Karpas-422 (cell line): ENCODE measurements at regions not wholly inside any gene's neighbourhood (a gene's known extent, or its start where the extent isn't known, plus 50 kb on each side); places are given as distances from the start of the nearest gene placed in this dataset.

Experiments
- DNase-seq: peaks from one replicate; pipeline ENCODE4 v3.0.0-alpha.2; 2015
- H2AFZ ChIP-seq: fragments of 200-600 bp; sonication (generic); 2 replicates; pipeline ENCODE4 v1.6.1; 2014; ENCODE audit warnings: antibody characterized with exemption, low read length, mixed read lengths
- H3K27ac ChIP-seq: fragments of 200-600 bp; sonication (generic); 2 replicates; pipeline ENCODE4 v1.5.1; 2014; ENCODE audit warnings: mild to moderate bottlenecking, low read length, moderate library complexity
- H3K27me3 ChIP-seq: fragments of 200-600 bp; sonication (generic); 2 replicates; pipeline ENCODE4 v1.6.1; 2014; ENCODE audit warnings: low read length, mixed read lengths
- H3K36me3 ChIP-seq: fragments of 200-600 bp; sonication (generic); 2 replicates; pipeline ENCODE4 v1.6.1; 2014; ENCODE audit warnings: low read length, mixed read lengths; ENCODE audit not compliant: insufficient read depth
- H3K4me1 ChIP-seq: fragments of 200-600 bp; sonication (generic); 2 replicates; pipeline ENCODE4 v1.6.1; 2014; ENCODE audit warnings: mild to moderate bottlenecking, low read length, mixed read lengths
- H3K4me2 ChIP-seq: fragments of 200-600 bp; sonication (generic); 2 replicates; pipeline ENCODE4 v1.6.1; 2014; ENCODE audit warnings: low read length, low read depth, mild to moderate bottlenecking; ENCODE audit not compliant: poor library complexity, severe bottlenecking
- H3K4me3 ChIP-seq: fragments of 200-600 bp; sonication (generic); 2 replicates; pipeline ENCODE4 v1.5.1; 2014; ENCODE audit warnings: mild to moderate bottlenecking, antibody characterized with exemption, low read length, mixed read lengths
- H3K79me2 ChIP-seq: fragments of 200-600 bp; sonication (generic); 2 replicates; pipeline ENCODE4 v1.6.1; 2014; ENCODE audit warnings: mild to moderate bottlenecking, low read length, mixed read lengths
- H3K9ac ChIP-seq: fragments of 200-600 bp; sonication (generic); 2 replicates; pipeline ENCODE4 v1.6.0; 2014; ENCODE audit warnings: low read length
- H3K9me2 ChIP-seq: fragments of 200-600 bp; sonication (generic), shearing (Covaris generic); replicated peaks from 2 replicates; pipeline ENCODE4 v1.6.0; 2014; ENCODE audit warnings: mild to moderate bottlenecking, low read length, moderate library complexity; ENCODE audit not compliant: insufficient read depth
- H3K9me3 ChIP-seq: fragments of 300-700, 200-600 bp; sonication (generic); 2 replicates; pipeline ENCODE4 v1.6.1; 2014; ENCODE audit warnings: low read length, mixed read lengths
- H4K20me1 ChIP-seq: fragments of 200-600 bp; sonication (generic); 2 replicates; pipeline ENCODE4 v1.6.1; 2014; ENCODE audit warnings: mild to moderate bottlenecking, antibody characterized with exemption, low read length, low read depth; ENCODE audit not compliant: insufficient read depth

DNA sequence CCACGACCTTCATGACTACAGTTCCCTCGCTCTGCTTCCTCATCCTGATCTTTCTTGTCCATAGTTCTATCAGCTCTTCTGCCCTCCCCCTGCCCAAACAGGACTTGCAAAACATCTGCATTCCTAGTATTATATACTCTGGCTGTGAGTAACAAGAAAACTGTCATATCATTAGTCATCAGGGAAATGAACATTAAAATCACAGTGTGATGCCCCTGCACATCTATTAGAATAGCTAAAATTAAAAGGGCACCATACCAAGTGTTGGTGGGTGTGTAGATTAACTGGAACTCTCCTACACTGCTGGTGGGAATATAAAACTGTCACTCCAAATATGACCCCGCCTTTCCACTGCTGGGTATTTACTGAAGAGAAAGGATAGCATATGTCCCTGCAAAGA, 141.8 kb downstream of the C7orf25 start:
- Histone ChIP-seq H3K36me3 (no peaks in the 10 kb centered on the region), H3K9ac (no peak overlapping the region), H3K9me3 (no peaks in the 10 kb centered on the region), H3K27ac (no peak overlapping the region), H3K4me2 (no peak overlapping the region), H3K79me2 (no peaks in the 10 kb centered on the region), H4K20me1 (no peaks in the 10 kb centered on the region), H3K27me3 (no peaks in the 10 kb centered on the region), H3K4me1 (no peaks in the 10 kb centered on the region), H3K9me2 (no peaks in the 10 kb centered on the region), H3K4me3 (no peak overlapping the region), H2AFZ (no peak overlapping the region)
- no peak for DNase-seq

DNA sequence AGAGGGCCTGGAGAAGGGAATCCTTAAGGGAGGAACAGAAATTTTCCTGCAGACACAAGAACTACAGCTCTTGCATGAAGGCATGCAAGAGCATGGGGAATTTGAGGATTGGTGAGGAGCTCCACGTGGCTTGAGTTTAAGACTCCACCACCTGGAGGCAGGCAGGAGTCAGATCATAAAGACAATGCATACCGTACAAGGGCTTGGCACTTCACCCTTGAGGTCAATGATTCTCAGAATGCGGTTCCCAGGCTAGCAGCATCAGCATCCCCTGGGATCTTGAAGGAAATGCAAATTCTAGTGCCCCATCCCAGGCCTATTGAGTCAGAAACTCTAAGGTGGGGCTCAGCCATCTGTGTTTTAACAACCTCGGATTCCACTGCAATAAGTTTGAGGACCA, 143.8 kb downstream of the C7orf25 start:
- no peaks in the 10 kb centered on the region for H3K9me3 ChIP-seq
- H3K36me3 ChIP-seq = no peaks in the 10 kb centered on the region
- H3K4me2 ChIP-seq = no peak overlapping the region
- DNase-seq = no peak
- H3K79me2 ChIP-seq = no peaks in the 10 kb centered on the region
- H3K9me2 ChIP-seq = no peaks in the 10 kb centered on the region
- H3K4me3 ChIP-seq = no peak overlapping the region
- no peaks in the 10 kb centered on the region for H3K4me1 ChIP-seq
- no peaks in the 10 kb centered on the region for H3K27me3 ChIP-seq
- no peak overlapping the region for H3K27ac ChIP-seq
- H2AFZ ChIP-seq = no peak overlapping the region
- no peaks in the 10 kb centered on the region for H4K20me1 ChIP-seq
- no peak overlapping the region for H3K9ac ChIP-seq

DNA sequence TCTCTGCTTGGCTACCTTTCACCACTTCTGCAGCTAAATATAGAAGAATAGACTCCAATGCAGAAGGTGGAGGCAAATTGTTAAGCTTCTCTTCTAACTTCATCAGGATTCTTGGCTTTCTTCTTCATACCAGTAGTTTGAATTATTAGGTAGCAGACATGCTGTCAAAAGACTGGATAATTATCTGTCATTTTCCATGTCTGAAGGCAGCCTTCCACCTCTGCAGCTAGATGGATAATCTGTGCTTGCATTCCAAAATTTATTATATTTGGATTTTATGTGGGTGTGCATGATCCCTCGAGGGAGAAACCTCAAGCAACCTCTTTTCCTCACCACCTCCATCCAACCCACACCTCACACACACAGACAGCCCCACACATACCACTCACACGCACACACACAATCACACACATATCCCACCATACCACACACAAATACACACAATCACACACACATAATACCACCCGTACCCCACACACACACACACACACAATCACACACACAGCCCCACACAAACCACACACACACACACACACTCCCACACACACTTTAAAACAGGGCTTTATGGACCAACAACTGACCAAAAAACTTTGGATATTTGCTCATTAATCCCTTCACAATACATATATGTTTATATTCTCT, 145.0 kb downstream of the C7orf25 start:
- Histone ChIP-seq H3K36me3 (no peaks in the 10 kb centered on the region), H2AFZ (no peak overlapping the region), H3K27ac (no peak overlapping the region), H4K20me1 (no peaks in the 10 kb centered on the region), H3K9me2 (no peaks in the 10 kb centered on the region), H3K4me3 (no peak overlapping the region), H3K4me2 (no peak overlapping the region), H3K79me2 (no peaks in the 10 kb centered on the region), H3K9ac (no peak overlapping the region), H3K27me3 (no peaks in the 10 kb centered on the region), H3K9me3 (no peaks in the 10 kb centered on the region), H3K4me1 (no peaks in the 10 kb centered on the region)
- DNase-seq = no peak

DNA sequence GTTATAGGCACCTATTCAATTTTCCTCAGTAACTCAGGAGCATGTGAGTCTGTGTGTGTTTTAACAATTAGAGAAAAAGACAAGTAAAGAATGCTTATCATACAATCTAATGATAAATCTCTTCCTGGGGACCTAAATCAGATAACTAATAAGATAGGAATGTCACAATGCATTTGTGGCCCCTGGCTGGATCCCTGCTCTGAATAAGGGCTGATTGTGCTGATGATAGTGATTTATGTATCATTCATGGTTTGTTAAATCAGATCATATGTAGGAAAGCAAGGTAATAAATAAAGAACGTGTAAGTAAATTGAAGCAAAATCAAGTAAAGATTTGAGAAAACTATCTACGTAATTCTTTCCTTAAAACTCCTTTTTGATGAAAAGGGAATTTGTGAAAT, 145.9 kb downstream of the C7orf25 start:
- Histone ChIP-seq H2AFZ (no peak overlapping the region), H3K27me3 (no peaks in the 10 kb centered on the region), H3K4me2 (no peak overlapping the region), H3K36me3 (no peaks in the 10 kb centered on the region), H3K4me3 (no peak overlapping the region), H3K4me1 (no peaks in the 10 kb centered on the region), H3K9me2 (no peaks in the 10 kb centered on the region), H4K20me1 (no peaks in the 10 kb centered on the region), H3K9ac (no peak overlapping the region), H3K79me2 (no peaks in the 10 kb centered on the region), H3K27ac (no peak overlapping the region), H3K9me3 (no peaks in the 10 kb centered on the region)
- DNase-seq = no peak

DNA sequence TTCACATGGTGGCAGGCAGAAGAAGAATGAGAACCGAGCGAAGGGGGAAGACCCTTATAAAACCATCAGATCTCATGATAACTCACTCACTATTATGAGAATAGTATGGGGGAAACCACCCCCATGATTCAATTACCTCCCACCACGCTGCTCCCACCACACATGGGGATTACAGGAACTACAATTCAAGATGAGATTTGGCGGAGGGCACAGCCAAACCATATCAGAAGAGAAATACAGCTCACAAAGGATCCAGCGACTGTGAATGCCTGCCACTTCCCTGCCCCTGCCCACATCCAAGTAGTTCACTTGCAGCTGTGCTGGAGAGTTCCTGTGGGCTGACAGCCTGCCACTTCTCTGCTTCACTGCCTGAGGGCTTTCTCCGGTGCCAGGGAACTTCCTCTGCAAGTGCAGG, 148.7 kb downstream of the C7orf25 start:
- H3K9me2 ChIP-seq = no peaks in the 10 kb centered on the region
- H3K9ac ChIP-seq = no peak overlapping the region
- no peaks in the 10 kb centered on the region for H3K36me3 ChIP-seq
- no peaks in the 10 kb centered on the region for H3K79me2 ChIP-seq
- no peak for DNase-seq
- no peaks in the 10 kb centered on the region for H3K27me3 ChIP-seq
- H3K4me2 ChIP-seq = no peak overlapping the region
- no peak overlapping the region for H3K27ac ChIP-seq
- no peaks in the 10 kb centered on the region for H3K9me3 ChIP-seq
- no peak overlapping the region for H2AFZ ChIP-seq
- no peaks in the 10 kb centered on the region for H4K20me1 ChIP-seq
- H3K4me1 ChIP-seq = no peaks in the 10 kb centered on the region
- H3K4me3 ChIP-seq = no peak overlapping the region

DNA sequence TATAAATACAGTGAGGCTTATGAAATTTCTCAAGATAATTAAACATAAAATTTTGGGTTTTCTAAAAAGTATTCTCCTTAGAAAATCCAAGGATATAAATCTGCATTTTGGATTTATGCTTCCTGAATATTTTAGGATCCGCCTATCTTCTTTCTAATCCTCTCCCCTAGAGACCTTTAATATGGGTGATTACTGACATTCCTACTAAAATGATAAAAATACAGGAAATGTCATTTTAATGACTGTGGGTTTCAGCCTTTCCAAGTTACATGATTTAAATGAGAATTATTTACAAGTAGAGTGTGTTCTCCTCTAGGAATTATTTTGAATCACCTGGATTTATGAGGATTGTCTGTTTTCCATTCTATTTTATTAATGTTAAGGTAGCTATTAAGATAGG, 150.4 kb downstream of the C7orf25 start:
- DNase-seq = no peak
- no peaks in the 10 kb centered on the region for H3K9me3 ChIP-seq
- no peaks in the 10 kb centered on the region for H3K4me1 ChIP-seq
- H3K9me2 ChIP-seq = no peaks in the 10 kb centered on the region
- no peaks in the 10 kb centered on the region for H3K79me2 ChIP-seq
- H2AFZ ChIP-seq = no peak overlapping the region
- no peak overlapping the region for H3K4me3 ChIP-seq
- H3K27ac ChIP-seq = no peak overlapping the region
- no peaks in the 10 kb centered on the region for H3K36me3 ChIP-seq
- no peak overlapping the region for H3K9ac ChIP-seq
- no peaks in the 10 kb centered on the region for H3K27me3 ChIP-seq
- no peaks in the 10 kb centered on the region for H4K20me1 ChIP-seq
- no peak overlapping the region for H3K4me2 ChIP-seq

DNA sequence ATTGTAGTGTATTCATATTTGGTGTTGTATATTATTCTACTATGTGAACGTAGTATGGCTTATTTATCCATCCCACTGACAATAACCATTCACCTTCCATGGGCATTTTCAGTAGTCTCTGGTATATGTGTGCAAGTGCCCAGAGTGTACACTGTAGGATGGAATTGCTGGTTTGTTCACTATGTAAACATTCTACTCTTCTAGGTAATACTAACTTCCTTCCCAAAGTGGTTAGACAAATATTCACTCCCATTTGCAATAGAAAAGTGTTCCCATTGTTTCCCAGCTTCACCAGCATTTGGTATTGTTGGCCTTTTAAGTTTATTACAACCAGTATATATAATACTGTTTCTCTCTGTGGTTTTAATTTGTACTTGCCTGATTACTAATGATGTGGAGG, 153.7 kb downstream of the C7orf25 start:
- Histone ChIP-seq H3K36me3 (no peaks in the 10 kb centered on the region), H3K9me3 (no peaks in the 10 kb centered on the region), H3K4me3 (no peak overlapping the region), H2AFZ (no peak overlapping the region), H3K4me2 (no peak overlapping the region), H3K9me2 (no peaks in the 10 kb centered on the region), H3K27me3 (no peaks in the 10 kb centered on the region), H3K4me1 (no peaks in the 10 kb centered on the region), H4K20me1 (no peaks in the 10 kb centered on the region), H3K79me2 (no peaks in the 10 kb centered on the region), H3K9ac (no peak overlapping the region), H3K27ac (no peak overlapping the region)
- DNase-seq = no peak

DNA sequence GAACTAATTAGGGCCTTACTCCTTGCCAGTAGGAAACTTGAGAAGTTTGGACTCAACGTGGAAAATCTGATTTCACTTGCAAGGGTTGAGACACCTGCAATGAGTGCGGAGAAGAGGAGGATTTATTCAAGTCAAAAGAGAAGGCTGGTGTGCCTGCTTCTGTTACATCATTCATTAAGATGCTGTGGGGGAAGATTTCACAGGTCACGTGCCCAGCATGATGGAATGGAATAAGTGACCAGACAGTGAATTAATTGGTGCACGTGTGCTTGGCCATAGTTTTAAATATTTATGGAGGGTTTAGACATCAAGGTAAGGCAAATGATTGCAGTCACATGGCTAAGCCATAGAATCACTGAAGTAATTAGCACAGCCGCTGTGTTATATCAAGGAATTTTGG, 155.0 kb downstream of the C7orf25 start:
- DNase-seq = no peak
- Histone ChIP-seq H3K27ac (no peak overlapping the region), H2AFZ (no peak overlapping the region), H3K4me2 (no peak overlapping the region), H3K4me3 (no peak overlapping the region), H3K9me3 (no peaks in the 10 kb centered on the region), H3K36me3 (no peaks in the 10 kb centered on the region), H3K4me1 (no peaks in the 10 kb centered on the region), H3K9ac (no peak overlapping the region), H3K27me3 (no peaks in the 10 kb centered on the region), H3K9me2 (no peaks in the 10 kb centered on the region; the same call in 1 of the 2 replicates), H3K79me2 (no peaks in the 10 kb centered on the region), H4K20me1 (no peaks in the 10 kb centered on the region)
